Ascending aorta (tissue), 2 donors: ENCODE measurements at regions not wholly inside any gene's neighbourhood (a gene's known extent, or its start where the extent isn't known, plus 50 kb on each side); places are given as distances from the start of the nearest gene placed in this dataset.

Experiments
- DNase-seq, 2 donors: peaks; one replicate each; pipeline ENCODE4 v3.0.0-alpha.2; 2019; ENCODE audit warnings: low spot score in 2 of 2
- H3K27ac ChIP-seq, 2 donors: fragments of 200-600 bp; sonication (generic); one replicate each; pipeline ENCODE4 v1.5.1; 2016 to 2017; ENCODE audit warnings: mild to moderate bottlenecking in 1 of 2
- H3K27me3 ChIP-seq: fragments of 200-600 bp; sonication (generic); one replicate; pipeline ENCODE4 v1.5.1; 2017
- H3K36me3 ChIP-seq, 2 donors: fragments of 200-600 bp; sonication (generic); one replicate each; pipeline ENCODE4 v1.5.1; 2016
- H3K4me1 ChIP-seq, 2 donors: fragments of 200-600 bp; sonication (generic); one replicate each; pipeline ENCODE4 v1.5.1; 2016 to 2017; ENCODE audit warnings: mild to moderate bottlenecking in 1 of 2
- H3K4me3 ChIP-seq, 2 donors: fragments of 200-600 bp; sonication (generic); one replicate each; pipeline ENCODE4 v1.5.1; 2016 to 2017; ENCODE audit warnings: mild to moderate bottlenecking in 1 of 2
- H3K9me3 ChIP-seq, 2 donors: fragments of 200-600 bp; sonication (generic); one replicate each; pipeline ENCODE4 v1.5.1; 2016
- CTCF ChIP-seq, 3 experiments: fragments of 200-600 bp in 2 of 3; fragments of 450-650 bp in 1 of 3; sonication (generic) in 2 of 3; IDR thresholded peaks; one replicate each; pipeline ENCODE4 v1.5.1; 2016 to 2019; ENCODE audit warnings: antibody characterized with exemption in 3 of 3, mild to moderate bottlenecking in 1 of 3, moderate library complexity in 1 of 3
- intact Hi-C: fragments of 100-400 bp; cut with DNase I; formaldehyde crosslinking; loops from one replicate; pipeline ENCODE4 v1.15.1; 2023

- no peaks in the 10 kb centered on the region for H3K9me3 ChIP-seq
- intact Hi-C loops: no loop called here
- DNase-seq: no peak
- peaks cover 0 to 11% of the 10 kb centered on the region in 2 donors for H3K4me1 ChIP-seq
- no peak overlapping the region for H3K4me3 ChIP-seq
- H3K36me3 ChIP-seq: no peaks in the 10 kb centered on the region
- no peak overlapping the region for H3K27ac ChIP-seq
- H3K27me3 ChIP-seq: no peaks in the 10 kb centered on the region
- TF ChIP-seq CTCF (IDR thresholded peaks at IDR 0.05): no peak
These were observed 57.0 kb upstream of the ACYP2 start for GRCh38 chr2:54058449-54058848.

- intact Hi-C loops: no loop called here
- Histone ChIP-seq H3K4me1 (peaks cover 0 to 17% of the 10 kb centered on the region in 2 donors), H3K36me3 (peaks cover 0 to 17% of the 10 kb centered on the region in 2 donors), H3K4me3 (no peak overlapping the region), H3K27ac (peak overlapping the region; percentile 23 to 48), H3K27me3 (no peaks in the 10 kb centered on the region), H3K9me3 (no peaks in the 10 kb centered on the region)
- DNase-seq: no peak
- TF ChIP-seq CTCF (IDR thresholded peaks at IDR 0.05): no peak
These were observed 60.6 kb upstream of the ACYP2 start for GRCh38 chr2:54054774-54055173.

GRCh38 chr2:54054271-54054670 lies 61.1 kb upstream of the ACYP2 start:
- H3K36me3 ChIP-seq: peaks cover 0 to 17% of the 10 kb centered on the region in 2 donors
- H3K4me3 ChIP-seq: no peak overlapping the region
- H3K27ac ChIP-seq: peak overlapping the region; percentile 23 to 48
- no peaks in the 10 kb centered on the region for H3K9me3 ChIP-seq
- intact Hi-C loops: no loop called here
- TF ChIP-seq CTCF (IDR thresholded peaks at IDR 0.05): no peak
- H3K27me3 ChIP-seq: no peaks in the 10 kb centered on the region
- peaks cover 0 to 21% of the 10 kb centered on the region in 2 donors for H3K4me1 ChIP-seq
- DNase-seq: no peak

GRCh38 chr2:54053830-54054229 lies 61.6 kb upstream of the ACYP2 start:
- intact Hi-C loops: no loop called here
- Histone ChIP-seq H3K27ac (peak overlapping the region; percentile 23 to 48), H3K36me3 (peaks cover 0 to 17% of the 10 kb centered on the region in 2 donors), H3K4me3 (no peak overlapping the region), H3K9me3 (no peaks in the 10 kb centered on the region), H3K4me1 (peaks cover 0 to 21% of the 10 kb centered on the region in 2 donors), H3K27me3 (no peaks in the 10 kb centered on the region)
- no peak for TF ChIP-seq CTCF (IDR thresholded peaks at IDR 0.05)
- DNase-seq: no peak

GRCh38 chr2:54052825-54053718 lies 62.3 kb upstream of the ACYP2 start:
- no peak for TF ChIP-seq CTCF (IDR thresholded peaks at IDR 0.05)
- H3K27me3 ChIP-seq: no peaks in the 10 kb centered on the region
- H3K9me3 ChIP-seq: no peaks in the 10 kb centered on the region
- no peak for DNase-seq
- no peak overlapping the region for H3K4me3 ChIP-seq
- intact Hi-C loops: no loop called here
- H3K4me1 ChIP-seq: peaks cover 0 to 21% of the 10 kb centered on the region in 2 donors
- H3K36me3 ChIP-seq: peaks cover 0 to 17% of the 10 kb centered on the region in 2 donors
- peak overlapping the region; percentile 23 to 48 for H3K27ac ChIP-seq
